IMR-90 (cell line): ENCODE measurements at regions not wholly inside any gene's neighbourhood (a gene's known extent, or its start where the extent isn't known, plus 50 kb on each side); places are given as distances from the start of the nearest gene placed in this dataset.

Experiments
- ATAC-seq: fragments of 200-7000 bp; cut with Tn5 transposase; 2 replicates; pipeline ENCODE4 v1.9.1; 2020; ENCODE audit warnings: low read depth, mild to moderate bottlenecking, moderate library complexity
- BruUV-seq: library from RNA; stranded (reverse); fragments of 400-500 nt; replicated peaks from 2 replicates; lab custom pipeline; 2021; lab: Mats Ljungman, UMichigan
- CTCF ChIA-PET: fragments of 300-600 bp; formaldehyde crosslinking; extraction: SDS; loops from one replicate; lab custom pipeline; 2021; ENCODE audit warnings: antibody characterized with exemption; lab: Yijun Ruan, JAX
- POLR2A ChIA-PET: fragments of 300-600 bp; sonication (Branson Sonifier 250); formaldehyde crosslinking; loops from one replicate; lab custom pipeline; 2022; ENCODE audit warnings: antibody characterized with exemption; ENCODE audit not compliant: unreplicated experiment; lab: Charles Lee
- DNase-seq: peaks from one replicate; pipeline ENCODE4 v3.0.0; 2013
- H2AFZ ChIP-seq: replicated peaks from 2 replicates; pipeline ENCODE3; 2013; ENCODE audit warnings: low read length, mild to moderate bottlenecking; ENCODE audit not compliant: poor library complexity
- H2AK5ac ChIP-seq: 2 replicates; pipeline ENCODE4 v1.6.1; 2013; ENCODE audit warnings: low read depth, low read length, inconsistent platforms
- H2AK9ac ChIP-seq: replicated peaks from 2 replicates; pipeline ENCODE3; 2013; ENCODE audit warnings: mild to moderate bottlenecking, low read depth, low read length, moderate library complexity; ENCODE audit not compliant: poor library complexity
- H2BK120ac ChIP-seq: 2 replicates; pipeline ENCODE4 v1.6.1; 2013; ENCODE audit warnings: low read depth, low read length, inconsistent platforms
- H2BK15ac ChIP-seq: 3 replicates; pipeline ENCODE4 v1.6.1; 2013; ENCODE audit warnings: low read depth, low read length, inconsistent platforms
- H2BK20ac ChIP-seq: 2 replicates; pipeline ENCODE4 v1.6.1; 2013; ENCODE audit warnings: low read depth, mild to moderate bottlenecking, inconsistent platforms, low read length, moderate library complexity
- H2BK5ac ChIP-seq: 2 replicates; pipeline ENCODE4 v1.6.1; 2013; ENCODE audit warnings: mild to moderate bottlenecking, low read depth, low read length, inconsistent platforms; ENCODE audit not compliant: poor library complexity, severe bottlenecking
- H3K14ac ChIP-seq: replicated peaks from 2 replicates; pipeline ENCODE4 v1.6.1; 2013; ENCODE audit warnings: low read depth, low read length, inconsistent platforms
- H3K18ac ChIP-seq: 2 replicates; pipeline ENCODE4 v1.6.1; 2013; ENCODE audit warnings: low read depth, low read length, control low read depth
- H3K23ac ChIP-seq: 2 replicates; pipeline ENCODE4 v1.6.1; 2013; ENCODE audit warnings: low read depth, low read length, inconsistent platforms
- H3K27ac ChIP-seq: 2 replicates; pipeline ENCODE4 v1.5.1; 2013; ENCODE audit warnings: mild to moderate bottlenecking, control low read depth, low read length; ENCODE audit not compliant: insufficient read depth
- H3K27me3 ChIP-seq: 2 replicates; pipeline ENCODE4 v1.6.1; 2013; ENCODE audit warnings: low read length; ENCODE audit not compliant: control insufficient read depth, insufficient read depth
- H3K36me3 ChIP-seq: 2 replicates; pipeline ENCODE4 v1.6.1; 2013; ENCODE audit warnings: low read length, mixed read lengths; ENCODE audit not compliant: control insufficient read depth, insufficient read depth
- H3K4ac ChIP-seq: 2 replicates; pipeline ENCODE4 v1.6.1; 2013; ENCODE audit warnings: low read depth, low read length, inconsistent platforms
- H3K4me1 ChIP-seq: 2 replicates; pipeline ENCODE4 v1.6.1; 2013; ENCODE audit warnings: low read length, mixed read lengths; ENCODE audit not compliant: control insufficient read depth, insufficient read depth
- H3K4me2 ChIP-seq: 2 replicates; pipeline ENCODE4 v1.6.1; 2013; ENCODE audit warnings: low read depth, mild to moderate bottlenecking, control low read depth, low read length, moderate library complexity
- H3K4me3 ChIP-seq: 2 replicates; pipeline ENCODE4 v1.5.1; 2013; ENCODE audit warnings: low read depth, mild to moderate bottlenecking, control low read depth, low read length, moderate library complexity; ENCODE audit not compliant: insufficient read depth
- H3K56ac ChIP-seq: 2 replicates; pipeline ENCODE4 v1.6.1; 2013; ENCODE audit warnings: low read length, inconsistent platforms; ENCODE audit not compliant: insufficient read depth; ENCODE audit errors: extremely low read depth
- H3K79me1 ChIP-seq, 2 experiments: 2 replicates each; pipeline ENCODE4 v1.6.1; 2013; ENCODE audit warnings: low read length in 2 of 2, inconsistent platforms in 1 of 2, low read depth in 1 of 2
- H3K9ac ChIP-seq: 2 replicates; pipeline ENCODE4 v1.6.1; 2013; ENCODE audit warnings: low read depth, low read length, control low read depth
- H3K9me1 ChIP-seq: 2 replicates; pipeline ENCODE4 v1.6.1; 2013; ENCODE audit warnings: low read length, inconsistent platforms; ENCODE audit not compliant: insufficient read depth
- H3K9me3 ChIP-seq: 2 replicates; pipeline ENCODE4 v1.6.1; 2013; ENCODE audit warnings: low read length; ENCODE audit not compliant: control insufficient read depth, insufficient read depth
- H4K20me1 ChIP-seq: 2 replicates; pipeline ENCODE4 v1.6.1; 2013; ENCODE audit warnings: low read length, inconsistent platforms; ENCODE audit not compliant: insufficient read depth
- H4K5ac ChIP-seq: 2 replicates; pipeline ENCODE4 v1.6.1; 2013; ENCODE audit warnings: mild to moderate bottlenecking, low read depth, low read length, control low read depth
- H4K8ac ChIP-seq, 2 experiments: 2 replicates each; pipeline ENCODE4 v1.6.1; 2013; ENCODE audit warnings: low read depth in 2 of 2, low read length in 2 of 2, control low read depth in 1 of 2, inconsistent platforms in 1 of 2
- H4K91ac ChIP-seq: 2 replicates; pipeline ENCODE4 v1.6.1; 2013; ENCODE audit warnings: low read depth, low read length, inconsistent platforms; ENCODE audit not compliant: insufficient read depth
- BHLHE40 ChIP-seq: fragments of 150-350 bp; IDR thresholded peaks from 2 replicates; pipeline ENCODE4 v1.6.1; 2016; ENCODE audit warnings: mild to moderate bottlenecking, low read depth, low read length
- CEBPB ChIP-seq: IDR thresholded peaks from 2 replicates; pipeline ENCODE4 v1.6.1; 2012; ENCODE audit warnings: low read depth, low read length, improper control_type of control experiment
- CHD1 ChIP-seq: IDR thresholded peaks from 2 replicates; pipeline ENCODE4 v1.6.1; 2012; ENCODE audit warnings: low read depth, low read length, improper control_type of control experiment
- ELK1 ChIP-seq: fragments of 150-350 bp; IDR thresholded peaks from 2 replicates; pipeline ENCODE4 v1.6.1; 2016; ENCODE audit warnings: low read depth, mild to moderate bottlenecking, low read length, moderate library complexity, borderline replicate concordance
- FOS ChIP-seq: fragments of 150-350 bp; IDR thresholded peaks from 2 replicates; pipeline ENCODE4 v1.6.1; 2016; ENCODE audit warnings: low read depth, low read length
- MAFK ChIP-seq: IDR thresholded peaks from 2 replicates; pipeline ENCODE4 v1.6.1; 2012; ENCODE audit warnings: low read depth, low read length, improper control_type of control experiment
- MAZ ChIP-seq: IDR thresholded peaks from 2 replicates; pipeline ENCODE4 v1.6.1; 2012; ENCODE audit warnings: low read depth, mild to moderate bottlenecking, low read length, improper control_type of control experiment, moderate library complexity, borderline replicate concordance
- MXI1 ChIP-seq: IDR thresholded peaks from 2 replicates; pipeline ENCODE4 v1.6.1; 2012; ENCODE audit warnings: low read depth, mild to moderate bottlenecking, low read length, moderate library complexity, borderline replicate concordance
- NFE2L2 ChIP-seq: fragments of 150-350 bp; IDR thresholded peaks from 2 replicates; pipeline ENCODE4 v1.6.1; 2016; ENCODE audit warnings: low read depth, mild to moderate bottlenecking, low read length
- POLR2A ChIP-seq: IDR thresholded peaks from 2 replicates; pipeline ENCODE4 v1.6.1; 2012; ENCODE audit warnings: mild to moderate bottlenecking, low read depth, low read length
- RAD21 ChIP-seq: IDR thresholded peaks from 2 replicates; pipeline ENCODE4 v1.6.1; 2012; ENCODE audit warnings: low read length, improper control_type of control experiment
- RCOR1 ChIP-seq: IDR thresholded peaks from 2 replicates; pipeline ENCODE4 v1.6.1; 2012; ENCODE audit warnings: mild to moderate bottlenecking, low read length, improper control_type of control experiment; ENCODE audit not compliant: insufficient replicate concordance
- SMC3 ChIP-seq: fragments of 150-350 bp; IDR thresholded peaks from 2 replicates; pipeline ENCODE4 v1.6.1; 2016; ENCODE audit warnings: low read depth, mild to moderate bottlenecking, antibody characterized with exemption, low read length, moderate library complexity
- WGBS, 2 experiments: methylation state at CpG; one replicate each; pipeline versions ENCODE4 v1.1.5 to v1.1.7; 2013; ENCODE audit warnings: missing lambda C conversion rate in 2 of 2; ENCODE audit not compliant: insufficient read length in 1 of 2; ENCODE audit errors: extremely low coverage in 2 of 2; 5-methylcytosine and 5-hydroxymethylcytosine counted together
- dilution Hi-C: fragments of 300-500 bp; cut with HindIII; formaldehyde crosslinking; loops from one replicate; pipeline ENCODE4 v1.14.3; 2018; ENCODE audit warnings: low sequenced_read_pairs; ENCODE audit not compliant: unreplicated experiment
- in situ Hi-C: fragments of 300-500 bp; cut with MboI; formaldehyde crosslinking; loops from 3 replicates; pipeline ENCODE4 v1.14.3; 2019; ENCODE audit warnings: low sequenced_read_pairs, inconsistent platforms, mixed read lengths
- intact Hi-C: fragments of 100-400 bp; cut with micrococcal nuclease; formaldehyde crosslinking; loops from 2 replicates; pipeline ENCODE4 v1.10.0; 2022
- TF ChIP-seq, protein P1 (sequence below): fragments of 150-350 bp; IDR thresholded peaks from 2 replicates; pipeline ENCODE4 v1.6.1; 2017; ENCODE audit warnings: mild to moderate bottlenecking, antibody characterized with exemption, low read length, low read depth
- TF ChIP-seq, protein P2 (sequence below): conservative IDR thresholded peaks from 2 replicates; pipeline ENCODE4 v1.5.1; 2012; ENCODE audit warnings: mild to moderate bottlenecking, low read depth, low read length, improper control_type of control experiment

GRCh38 chr10:129415215-129416140 lies 51.6 kb upstream of the MGMT start:
- H3K4me1 ChIP-seq = no peaks in the 10 kb centered on the region
- peak overlapping the region; percentile 46; the same call in 1 of the 2 replicates for H2AK5ac ChIP-seq
- H4K5ac ChIP-seq = no peak overlapping the region
- no peaks in the 10 kb centered on the region for H3K9me1 ChIP-seq
- ATAC-seq (no peak), DNase-seq (no peak)
- H4K91ac ChIP-seq = no peak overlapping the region
- POLR2A ChIA-PET = no interaction called here
- no peak overlapping the region for H2BK5ac ChIP-seq
- CTCF ChIA-PET = no interaction called here
- WGBS, 2 experiments = 49% methylated on average over 21 of the region's 31 CpGs; no CpG with 5 or more reads in 1 of the 2 experiments
- no peak overlapping the region for H3K18ac ChIP-seq
- no peak overlapping the region for H3K56ac ChIP-seq
- BruUV-seq = no TSS peak
- H3K9ac ChIP-seq = no peak overlapping the region
- H3K4me2 ChIP-seq = no peak overlapping the region
- H4K8ac ChIP-seq = no peak overlapping the region
- H3K79me1 ChIP-seq = no peaks in the 10 kb centered on the region
- no peak overlapping the region for H2BK15ac ChIP-seq
- H4K20me1 ChIP-seq = no peaks in the 10 kb centered on the region
- in situ Hi-C loops = no loop called here
- H3K27me3 ChIP-seq = no peaks in the 10 kb centered on the region
- peaks cover 9% of the 10 kb centered on the region; the same call in 1 of the 2 replicates for H3K9me3 ChIP-seq
- H3K27ac ChIP-seq = no peak overlapping the region
- H3K14ac ChIP-seq = no peak overlapping the region
- H2BK120ac ChIP-seq = no peak overlapping the region
- intact Hi-C loops = no loop called here
- no peak overlapping the region for H2BK20ac ChIP-seq
- no peak overlapping the region for H3K23ac ChIP-seq
- dilution Hi-C loops = no loop called here
- H2AK9ac ChIP-seq = no peak overlapping the region
- H2AFZ ChIP-seq = no peak overlapping the region
- no peaks in the 10 kb centered on the region for H3K36me3 ChIP-seq
- H3K4me3 ChIP-seq = no peak overlapping the region
- H3K4ac ChIP-seq = no peak overlapping the region
- TF ChIP-seq NFE2L2 (no peak), RCOR1 (no peak), FOS (no peak), RAD21 (no peak), MXI1 (no peak), POLR2A (no peak), CEBPB (no peak), BHLHE40 (no peak), ELK1 (no peak), MAFK (no peak), MAZ (no peak), SMC3 (no peak), CHD1 (no peak)
- TF ChIP-seq, protein P1, sequence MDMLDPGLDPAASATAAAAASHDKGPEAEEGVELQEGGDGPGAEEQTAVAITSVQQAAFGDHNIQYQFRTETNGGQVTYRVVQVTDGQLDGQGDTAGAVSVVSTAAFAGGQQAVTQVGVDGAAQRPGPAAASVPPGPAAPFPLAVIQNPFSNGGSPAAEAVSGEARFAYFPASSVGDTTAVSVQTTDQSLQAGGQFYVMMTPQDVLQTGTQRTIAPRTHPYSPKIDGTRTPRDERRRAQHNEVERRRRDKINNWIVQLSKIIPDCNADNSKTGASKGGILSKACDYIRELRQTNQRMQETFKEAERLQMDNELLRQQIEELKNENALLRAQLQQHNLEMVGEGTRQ = no peak
- TF ChIP-seq, protein P2, sequence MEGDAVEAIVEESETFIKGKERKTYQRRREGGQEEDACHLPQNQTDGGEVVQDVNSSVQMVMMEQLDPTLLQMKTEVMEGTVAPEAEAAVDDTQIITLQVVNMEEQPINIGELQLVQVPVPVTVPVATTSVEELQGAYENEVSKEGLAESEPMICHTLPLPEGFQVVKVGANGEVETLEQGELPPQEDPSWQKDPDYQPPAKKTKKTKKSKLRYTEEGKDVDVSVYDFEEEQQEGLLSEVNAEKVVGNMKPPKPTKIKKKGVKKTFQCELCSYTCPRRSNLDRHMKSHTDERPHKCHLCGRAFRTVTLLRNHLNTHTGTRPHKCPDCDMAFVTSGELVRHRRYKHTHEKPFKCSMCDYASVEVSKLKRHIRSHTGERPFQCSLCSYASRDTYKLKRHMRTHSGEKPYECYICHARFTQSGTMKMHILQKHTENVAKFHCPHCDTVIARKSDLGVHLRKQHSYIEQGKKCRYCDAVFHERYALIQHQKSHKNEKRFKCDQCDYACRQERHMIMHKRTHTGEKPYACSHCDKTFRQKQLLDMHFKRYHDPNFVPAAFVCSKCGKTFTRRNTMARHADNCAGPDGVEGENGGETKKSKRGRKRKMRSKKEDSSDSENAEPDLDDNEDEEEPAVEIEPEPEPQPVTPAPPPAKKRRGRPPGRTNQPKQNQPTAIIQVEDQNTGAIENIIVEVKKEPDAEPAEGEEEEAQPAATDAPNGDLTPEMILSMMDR = no peak
